Large intestine (tissue), 3 donors: ENCODE measurements at regions not wholly inside any gene's neighbourhood (a gene's known extent, or its start where the extent isn't known, plus 50 kb on each side); places are given as distances from the start of the nearest gene placed in this dataset.

Experiments used
- DNase-seq, 2 donors: peaks; one replicate each; pipeline versions ENCODE4 v3.0.0 to v3.0.0-alpha.2; 2013
- H3K27ac ChIP-seq: one replicate; pipeline ENCODE4 v1.5.1; 2013; ENCODE audit warnings: low read length
- H3K27me3 ChIP-seq: 2 replicates; pipeline ENCODE4 v1.6.1; 2013; ENCODE audit warnings: low read length; ENCODE audit not compliant: control insufficient read depth, insufficient read depth
- H3K36me3 ChIP-seq: 2 replicates; pipeline ENCODE4 v1.6.1; 2013; ENCODE audit warnings: low read length; ENCODE audit not compliant: control insufficient read depth, insufficient read depth
- H3K4me1 ChIP-seq: one replicate; pipeline ENCODE4 v1.6.1; 2013; ENCODE audit warnings: low read length; ENCODE audit not compliant: control insufficient read depth, insufficient read depth
- H3K4me3 ChIP-seq: one replicate; pipeline ENCODE4 v1.5.1; 2013; ENCODE audit warnings: low read length
- H3K9me3 ChIP-seq: one replicate; pipeline ENCODE4 v1.6.1; 2013; ENCODE audit warnings: mild to moderate bottlenecking, low read depth, low read length, moderate library complexity; ENCODE audit not compliant: control insufficient read depth
- WGBS: methylation state at CpG from one replicate; pipeline ENCODE4 v1.1.5; 2013; ENCODE audit warnings: low lambda C conversion rate; ENCODE audit not compliant: insufficient coverage; 5-methylcytosine and 5-hydroxymethylcytosine counted together

- no CpG with 5 or more reads among the region's 6 CpGs for WGBS
- no peak overlapping the region for H3K27ac ChIP-seq
These were observed 202.0 kb downstream of the GLI2 start for GRCh38 chr2:120937686-120938044.

GRCh38 chr2:120938045-120938771, 202.5 kb downstream of the GLI2 start:
- no peak for DNase-seq
- peaks cover 16% of the 10 kb centered on the region for H3K4me1 ChIP-seq
- H3K27ac ChIP-seq = no peak overlapping the region

More at GRCh38 chr2:120937686-120938044, 202.0 kb downstream of the GLI2 start:
- peaks cover 80% of the 10 kb centered on the region for H3K27me3 ChIP-seq
- no peaks in the 10 kb centered on the region for H3K9me3 ChIP-seq
- DNase-seq = no peak
- H3K4me1 ChIP-seq = peaks cover 16% of the 10 kb centered on the region
- H3K36me3 ChIP-seq = no peaks in the 10 kb centered on the region
- H3K4me3 ChIP-seq = no peak overlapping the region

DNA sequence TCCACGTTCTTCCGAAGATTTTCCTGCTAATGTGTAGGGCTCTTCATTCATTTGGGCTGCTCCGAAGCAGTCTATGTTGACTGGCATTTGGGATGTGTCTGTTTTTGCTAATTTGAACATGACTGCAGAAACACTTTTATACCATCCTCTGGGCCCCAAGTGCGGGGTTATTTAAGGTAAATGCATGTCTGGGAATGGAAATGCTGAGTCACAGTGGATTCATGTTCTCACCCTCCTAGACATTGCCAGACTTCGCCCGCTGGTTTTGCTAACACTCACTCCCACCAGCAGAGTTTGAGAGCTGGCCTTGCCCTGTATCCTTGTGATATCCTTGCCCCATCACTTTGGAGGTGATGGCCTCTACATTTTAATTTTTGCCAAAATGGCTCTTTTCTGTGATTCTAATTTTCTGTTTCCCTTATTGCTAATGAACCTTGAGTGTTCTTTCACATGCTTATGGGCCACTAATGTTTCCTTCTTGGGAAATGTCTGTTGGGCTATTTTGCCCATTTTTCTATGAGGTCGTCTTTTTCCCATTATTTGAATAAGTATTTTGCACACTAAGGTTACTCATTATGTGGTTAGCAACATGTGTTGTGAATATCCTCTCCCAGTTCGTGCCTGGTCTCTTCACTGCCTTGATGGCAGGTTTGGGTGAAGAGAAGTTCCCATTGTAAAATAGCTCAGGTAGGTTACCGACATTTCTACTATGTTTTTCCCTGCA, 204.1 kb downstream of the GLI2 start:
- no peaks in the 10 kb centered on the region for H3K36me3 ChIP-seq
- no peak overlapping the region for H3K4me3 ChIP-seq
- H3K27me3 ChIP-seq = peaks cover 62% of the 10 kb centered on the region
- WGBS = 100% methylated on average over 2 of the region's 9 CpGs
- H3K9me3 ChIP-seq = no peaks in the 10 kb centered on the region
- DNase-seq = no peak
- H3K4me1 ChIP-seq = peaks cover 14% of the 10 kb centered on the region
- no peak overlapping the region for H3K27ac ChIP-seq

More at GRCh38 chr2:120938045-120938771, 202.5 kb downstream of the GLI2 start:
- Histone ChIP-seq H3K9me3 (no peaks in the 10 kb centered on the region), H3K27me3 (peaks cover 75% of the 10 kb centered on the region), H3K36me3 (no peaks in the 10 kb centered on the region), H3K4me3 (no peak overlapping the region)
- WGBS = no CpG with 5 or more reads among the region's 11 CpGs

GRCh38 chr2:120940319-120940696, 204.6 kb downstream of the GLI2 start:
- H3K27me3 ChIP-seq = peaks cover 57% of the 10 kb centered on the region
- no CpG with 5 or more reads among the region's 1 CpG for WGBS
- peaks cover 8% of the 10 kb centered on the region for H3K4me1 ChIP-seq
- no peak for DNase-seq
- no peak overlapping the region for H3K27ac ChIP-seq
- no peaks in the 10 kb centered on the region for H3K36me3 ChIP-seq
- H3K4me3 ChIP-seq = no peak overlapping the region
- H3K9me3 ChIP-seq = no peaks in the 10 kb centered on the region

GRCh38 chr2:120940726-120941256, 205.1 kb downstream of the GLI2 start:
- Histone ChIP-seq H3K4me3 (no peak overlapping the region), H3K9me3 (no peaks in the 10 kb centered on the region), H3K27ac (no peak overlapping the region), H3K36me3 (no peaks in the 10 kb centered on the region), H3K27me3 (peaks cover 54% of the 10 kb centered on the region), H3K4me1 (peaks cover 4% of the 10 kb centered on the region)
- DNase-seq = no peak
- WGBS = no CpG with 5 or more reads among the region's 9 CpGs

- no peak overlapping the region for H3K27ac ChIP-seq
- H3K4me1 ChIP-seq = peaks cover 2% of the 10 kb centered on the region
- WGBS = no CpG with 5 or more reads among the region's 11 CpGs
These were observed 206.0 kb downstream of the GLI2 start for GRCh38 chr2:120941571-120942120.

GRCh38 chr2:120942658-120943057, 207.0 kb downstream of the GLI2 start:
- Histone ChIP-seq H3K9me3 (no peaks in the 10 kb centered on the region), H3K4me3 (no peak overlapping the region), H3K4me1 (no peaks in the 10 kb centered on the region), H3K27me3 (peaks cover 37% of the 10 kb centered on the region), H3K36me3 (no peaks in the 10 kb centered on the region), H3K27ac (no peak overlapping the region)
- WGBS = 94% methylated on average over 8 of the region's 15 CpGs
- DNase-seq = no peak

More at GRCh38 chr2:120941571-120942120, 206.0 kb downstream of the GLI2 start:
- no peak for DNase-seq
- Histone ChIP-seq H3K4me3 (no peak overlapping the region), H3K27me3 (peaks cover 46% of the 10 kb centered on the region), H3K36me3 (no peaks in the 10 kb centered on the region), H3K9me3 (no peaks in the 10 kb centered on the region)

DNA sequence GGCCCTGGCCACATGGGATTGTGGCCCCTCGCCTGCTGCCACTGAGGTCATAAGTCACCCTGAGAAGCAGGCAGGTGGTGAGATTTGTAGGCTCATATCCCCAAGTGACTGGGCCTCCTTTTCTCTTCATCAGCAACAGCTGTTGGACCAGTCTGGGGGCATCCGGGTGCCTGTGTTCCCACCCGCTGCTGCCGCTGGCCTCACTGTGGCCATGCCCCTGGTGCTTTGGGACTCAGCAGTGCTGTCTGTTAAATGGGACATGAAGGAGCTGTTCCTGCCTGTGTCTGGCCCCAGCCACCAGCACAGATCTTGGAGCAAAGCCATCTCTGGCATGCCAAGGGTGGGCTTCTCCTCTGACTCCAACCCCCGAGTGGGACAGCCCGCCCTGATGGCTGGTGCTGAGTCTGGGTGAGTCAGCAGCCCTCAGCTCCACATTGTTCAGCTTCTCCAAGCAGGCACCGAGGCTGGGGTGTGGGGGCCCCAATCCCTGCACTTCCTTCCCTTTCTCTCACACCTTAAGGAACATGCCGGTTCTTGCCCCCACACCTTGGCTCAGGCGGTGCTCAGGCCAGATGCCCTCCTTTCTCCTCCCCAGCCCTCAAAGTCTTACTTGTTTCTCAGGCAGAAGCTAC, 207.9 kb downstream of the GLI2 start:
- Histone ChIP-seq H3K9me3 (no peaks in the 10 kb centered on the region), H3K4me1 (no peaks in the 10 kb centered on the region), H3K4me3 (no peak overlapping the region), H3K27ac (no peak overlapping the region), H3K27me3 (peaks cover 37% of the 10 kb centered on the region), H3K36me3 (no peaks in the 10 kb centered on the region)
- DNase-seq = no peak
- WGBS = no CpG with 5 or more reads among the region's 9 CpGs

DNA sequence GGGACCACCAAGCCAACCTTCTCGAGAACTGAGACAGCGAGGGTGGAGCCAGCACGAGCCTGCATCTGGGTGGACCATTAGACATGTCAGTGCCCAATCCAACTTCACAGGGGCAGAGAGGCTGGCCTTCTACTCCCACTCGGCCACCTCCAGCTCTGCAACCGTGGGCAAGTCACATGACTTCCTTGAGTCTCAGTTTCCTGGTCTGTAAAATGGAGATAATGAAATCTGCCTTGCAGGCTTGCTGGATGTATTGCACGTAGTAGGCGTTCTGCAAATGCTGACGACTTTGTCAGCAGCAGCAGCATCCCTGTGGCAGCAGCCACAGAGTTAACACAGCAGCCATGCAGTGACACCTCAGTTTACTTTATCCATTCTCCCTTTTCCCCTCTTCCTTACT, 208.9 kb downstream of the GLI2 start:
- no peak for DNase-seq
- Histone ChIP-seq H3K27me3 (peaks cover 33% of the 10 kb centered on the region), H3K27ac (no peak overlapping the region), H3K4me1 (no peaks in the 10 kb centered on the region), H3K4me3 (no peak overlapping the region), H3K36me3 (no peaks in the 10 kb centered on the region), H3K9me3 (no peaks in the 10 kb centered on the region)
- WGBS = no CpG with 5 or more reads among the region's 8 CpGs

DNA sequence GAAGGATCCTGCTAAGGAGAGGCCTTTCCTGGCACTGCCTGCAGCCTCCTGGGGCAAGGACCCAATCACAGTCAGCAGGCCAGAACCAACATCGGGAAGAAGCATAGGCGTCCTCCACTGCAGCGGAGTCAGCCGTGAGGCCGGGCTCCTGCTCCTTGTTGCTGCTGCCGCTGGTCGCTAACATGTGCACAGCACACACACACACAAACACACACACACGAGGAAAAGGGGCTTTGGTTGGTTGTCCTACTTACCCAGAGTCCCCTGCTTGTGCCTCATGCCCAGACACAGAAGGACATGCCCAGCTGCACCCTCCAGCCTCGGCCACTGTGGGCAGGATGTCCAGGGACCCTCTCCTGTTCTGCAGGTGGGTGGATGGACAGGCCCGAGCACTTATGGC, 209.4 kb downstream of the GLI2 start:
- Histone ChIP-seq H3K27ac (no peak overlapping the region), H3K4me1 (no peaks in the 10 kb centered on the region), H3K36me3 (no peaks in the 10 kb centered on the region), H3K27me3 (peaks cover 34% of the 10 kb centered on the region), H3K4me3 (no peak overlapping the region), H3K9me3 (no peaks in the 10 kb centered on the region)
- WGBS = no CpG with 5 or more reads among the region's 10 CpGs
- DNase-seq = no peak
